Stimulated activated CD8-positive, alpha-beta memory T cell treated with anti-CD3 and anti-CD28 coated beads, Interleukin-12 subunit alpha, Interleukin-12 subunit beta, amount 100 ng/mL, for 4 hours (primary cell): ENCODE measurements at regions not wholly inside any gene's neighbourhood (a gene's known extent, or its start where the extent isn't known, plus 50 kb on each side); places are given as distances from the start of the nearest gene placed in this dataset.

ENCODE experiments used
- DNase-seq: peaks from one replicate; pipeline ENCODE4 v3.0.0-alpha.2; 2020; ENCODE audit warnings: low read depth

- no peak for DNase-seq
These were observed 394.0 kb downstream of the NPHP4 start for GRCh38 chr1:5597991-5598823.

GRCh38 chr1:5597171-5597850, 394.9 kb downstream of the NPHP4 start:
- DNase-seq: no peak

DNA sequence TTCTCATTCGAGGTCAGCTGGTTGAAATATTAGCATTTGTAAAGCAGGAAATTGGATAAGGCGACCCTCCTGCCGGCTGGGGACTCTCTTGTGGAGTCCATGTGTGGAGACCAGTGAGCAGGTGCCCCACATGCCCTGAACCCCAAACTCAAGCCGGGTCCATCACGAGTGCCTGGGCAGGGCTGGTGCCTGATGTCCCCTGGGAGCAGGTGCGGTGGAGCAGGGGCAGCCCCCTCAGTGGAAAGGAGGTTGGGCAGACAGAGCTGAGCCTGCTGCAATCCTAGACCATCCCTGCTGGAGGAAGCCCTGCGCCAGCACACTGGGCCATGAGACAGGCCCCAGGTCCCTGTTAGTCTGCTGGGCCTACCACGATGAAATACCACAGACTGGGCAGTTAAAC, 395.6 kb downstream of the NPHP4 start:
- DNase-seq: no peak

DNA sequence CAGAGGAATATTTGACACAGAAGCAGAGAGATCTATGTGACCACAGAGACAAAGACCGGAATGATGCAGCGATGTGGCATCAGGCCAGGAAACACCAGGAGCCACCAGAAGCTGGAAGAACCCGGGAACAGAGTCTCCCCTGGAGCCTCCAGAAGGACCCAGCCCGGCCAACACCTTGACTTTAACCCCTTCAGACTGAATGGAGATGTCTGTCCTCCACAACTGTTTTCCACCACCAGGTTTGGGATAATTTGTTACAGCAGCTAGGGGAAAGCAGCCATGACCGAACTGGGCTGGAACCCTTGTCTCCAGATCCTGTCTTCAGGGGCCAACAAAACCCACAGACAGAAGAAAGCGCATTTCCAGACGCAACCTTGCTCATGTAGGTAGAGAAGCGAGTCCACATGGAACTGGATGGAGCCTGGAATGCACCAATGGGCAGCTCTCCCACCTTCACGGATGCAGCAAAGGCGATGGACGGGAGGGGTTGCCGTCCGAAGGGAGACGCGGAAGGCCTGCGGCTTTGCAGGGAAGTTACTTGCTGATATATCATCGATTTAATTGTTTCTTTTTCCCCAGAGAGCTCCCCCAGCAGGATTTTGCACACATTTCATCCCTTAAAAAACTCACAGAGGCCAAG, 396.6 kb downstream of the NPHP4 start:
- DNase-seq: no peak

- DNase-seq: no peak
These were observed 397.9 kb downstream of the NPHP4 start for GRCh38 chr1:5594056-5594956.

DNA sequence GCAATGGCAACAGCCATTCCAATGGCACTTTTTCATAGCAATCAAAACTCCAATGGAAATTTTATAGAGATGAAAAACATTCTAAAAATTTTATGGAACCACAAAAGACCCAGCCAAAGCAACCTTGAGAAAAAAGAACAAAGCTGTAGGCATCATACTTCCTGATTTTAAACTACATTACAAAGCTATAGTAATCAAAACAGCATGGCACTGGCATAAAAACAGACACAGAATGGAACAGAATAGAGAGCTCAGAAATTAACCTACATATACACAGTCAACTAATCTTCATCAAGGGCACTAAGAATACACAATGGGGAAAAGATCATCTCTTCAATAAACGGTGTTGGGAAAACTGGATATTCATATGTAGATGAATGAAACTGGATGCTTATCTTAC, 401.5 kb downstream of the NPHP4 start:
- DNase-seq: no peak

DNA sequence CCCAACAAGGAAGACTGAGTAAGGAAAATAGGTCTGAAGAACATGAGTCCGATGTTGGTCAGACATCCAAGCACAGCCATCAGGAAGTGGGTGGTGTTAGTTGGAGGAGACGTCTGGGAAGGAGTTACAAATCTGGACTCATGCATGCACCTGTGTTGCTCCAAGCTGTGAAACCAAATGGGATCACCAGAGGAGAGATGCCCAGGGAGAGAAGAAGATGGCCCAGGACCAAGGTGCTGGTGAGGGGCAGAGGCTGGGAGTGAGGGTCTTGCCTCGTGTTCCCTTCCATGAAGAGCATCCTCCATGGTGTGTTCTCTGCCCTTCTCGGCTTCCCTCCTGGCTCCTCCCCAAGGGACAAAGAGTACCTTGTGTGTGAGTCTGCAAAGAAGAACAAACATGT, 405.6 kb downstream of the NPHP4 start:
- no peak for DNase-seq

DNA sequence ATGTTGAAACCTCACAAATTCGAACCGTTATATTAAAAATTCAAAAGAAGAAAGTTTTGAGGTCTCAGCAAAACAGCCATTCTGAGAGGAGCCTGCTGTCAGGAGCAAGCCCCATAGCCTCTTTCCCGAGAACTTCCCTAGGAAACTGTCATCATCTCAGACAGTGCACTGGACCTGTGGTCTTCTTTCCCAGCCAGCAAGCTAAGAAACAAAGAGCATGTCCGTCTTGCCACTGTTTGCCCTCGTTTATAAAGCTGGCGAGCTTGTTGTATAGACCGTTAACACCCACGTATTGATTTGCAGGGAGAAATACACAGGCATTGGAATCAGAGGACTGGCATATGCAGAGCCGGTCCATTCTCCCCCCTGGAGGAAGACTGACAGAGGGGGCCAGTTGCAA, 407.0 kb downstream of the NPHP4 start:
- DNase-seq: no peak

GRCh38 chr1:5580926-5581325, 411.3 kb downstream of the NPHP4 start:
- DNase-seq: no peak

GRCh38 chr1:5579966-5580365, 412.3 kb downstream of the NPHP4 start:
- no peak for DNase-seq

- DNase-seq: no peak
These were observed 413.5 kb downstream of the NPHP4 start for GRCh38 chr1:5578690-5579089.

GRCh38 chr1:5577255-5578040, 414.8 kb downstream of the NPHP4 start:
- DNase-seq: no peak

- no peak for DNase-seq
These were observed 415.6 kb downstream of the NPHP4 start for GRCh38 chr1:5576673-5577065.

- no peak for DNase-seq
These were observed 416.1 kb downstream of the NPHP4 start for GRCh38 chr1:5576011-5576672.

DNA sequence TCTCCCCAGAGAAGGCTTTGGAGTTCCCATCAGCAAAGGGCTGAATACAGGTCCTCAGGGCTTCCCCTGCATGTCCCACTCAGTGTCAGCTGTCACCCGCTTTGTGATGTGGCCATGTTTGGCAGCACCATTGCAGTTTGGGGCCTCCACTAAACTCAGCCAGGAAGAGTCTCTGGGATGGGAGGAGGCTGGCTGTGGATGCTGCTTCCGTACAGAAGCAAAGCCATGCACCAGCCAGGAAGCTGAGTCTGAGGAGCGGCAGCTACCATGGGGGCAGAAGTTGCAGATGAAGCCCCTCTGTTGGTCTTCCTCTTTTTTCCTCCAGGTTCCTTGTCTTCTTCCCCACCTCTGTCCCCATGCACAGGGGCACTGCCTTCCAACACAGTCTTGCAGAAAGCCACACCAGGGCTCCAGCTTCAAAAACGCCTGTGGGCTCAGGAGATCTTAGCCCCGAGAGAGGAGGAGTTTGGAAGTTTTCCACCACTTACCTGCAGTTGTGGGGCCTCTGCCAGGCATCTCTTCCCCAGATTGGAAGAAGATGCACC, 416.8 kb downstream of the NPHP4 start:
- no peak for DNase-seq

GRCh38 chr1:5574641-5575040, 417.6 kb downstream of the NPHP4 start:
- no peak for DNase-seq

GRCh38 chr1:5572794-5573193, 419.4 kb downstream of the NPHP4 start:
- DNase-seq: no peak

DNA sequence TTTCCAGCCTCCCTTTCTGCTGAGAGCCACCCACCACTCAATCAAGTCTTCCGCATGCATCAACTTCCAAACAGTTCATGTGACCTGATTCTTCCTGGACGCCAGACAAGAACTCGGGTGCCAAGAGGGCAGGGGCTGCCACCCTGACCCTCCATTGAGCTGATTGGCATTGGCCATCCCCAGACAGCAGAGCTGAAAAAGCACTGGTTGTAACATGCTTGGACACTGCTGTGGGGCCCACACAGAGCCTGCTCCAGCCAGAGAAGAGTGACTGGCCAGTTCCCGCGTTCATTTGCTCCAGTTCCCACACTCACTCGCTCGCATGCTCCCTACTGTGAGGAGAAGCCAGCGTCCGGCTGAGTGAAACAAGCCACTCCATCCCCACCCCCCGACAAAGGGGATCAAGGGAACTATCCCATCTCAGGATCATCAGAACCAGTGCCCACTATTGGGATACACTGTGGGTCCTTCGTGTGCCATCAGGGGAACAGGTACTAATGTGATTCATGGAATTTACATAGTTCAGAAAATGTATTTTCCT, 420.3 kb downstream of the NPHP4 start:
- DNase-seq: no peak

GRCh38 chr1:5571438-5571837, 420.8 kb downstream of the NPHP4 start:
- no peak for DNase-seq

- DNase-seq: no peak
These were observed 421.3 kb downstream of the NPHP4 start for GRCh38 chr1:5570931-5571330.
